Superior temporal gyrus (tissue), 1 donor: ENCODE measurements at regions not wholly inside any gene's neighbourhood (a gene's known extent, or its start where the extent isn't known, plus 50 kb on each side); places are given as distances from the start of the nearest gene placed in this dataset.
"Not testable (repeated sequence)": the region's sequence is repeated elsewhere in the genome, so short reads cannot be mapped to it uniquely, and the experiment has no call there.

Experiments
- DNase-seq: peaks from one replicate; pipeline ENCODE4 v3.0.0-alpha.2; 2016; ENCODE audit errors: extremely low spot score

- no peak for DNase-seq
Observed at GRCh38 chr6:11409371-11409770, 128.2 kb upstream of the TMEM170B start.

GRCh38 chr6:11407414-11407813 is 130.1 kb upstream of the TMEM170B start:
- DNase-seq: no peak

GRCh38 chr6:11404838-11405237 is 132.7 kb upstream of the TMEM170B start:
- no peak for DNase-seq

GRCh38 chr6:11404081-11404480 is 133.5 kb upstream of the TMEM170B start:
- no peak for DNase-seq

GRCh38 chr6:11403035-11403601 is 134.4 kb upstream of the TMEM170B start:
- DNase-seq: no peak

- DNase-seq: not testable (repeated sequence)
Observed at GRCh38 chr6:11402581-11402980, 135.0 kb upstream of the TMEM170B start.

- not testable (repeated sequence) for DNase-seq
Observed at GRCh38 chr6:11401954-11402353, 135.6 kb upstream of the TMEM170B start.

- no peak for DNase-seq
Observed at GRCh38 chr6:11398451-11399326, 138.9 kb upstream of the TMEM170B start.

GRCh38 chr6:11397622-11398450 is 139.7 kb upstream of the TMEM170B start:
- DNase-seq: no peak

- DNase-seq: no peak
Observed at GRCh38 chr6:11396860-11397259, 140.7 kb upstream of the TMEM170B start.

GRCh38 chr6:11393713-11394627 is 143.6 kb upstream of the TMEM170B start:
- DNase-seq: no peak

- no peak for DNase-seq
Observed at GRCh38 chr6:11392778-11393507, 144.6 kb upstream of the TMEM170B start.

- no peak for DNase-seq
Observed at GRCh38 chr6:11391934-11392777, 145.4 kb upstream of the TMEM170B start.

- DNase-seq: no peak
Observed at GRCh38 chr6:11389977-11390376, 147.6 kb upstream of the TMEM170B start.

- DNase-seq: no peak
Observed at GRCh38 chr6:11388983-11389944, 148.3 kb upstream of the TMEM170B start.

- no peak for DNase-seq
Observed at GRCh38 chr6:11387707-11388430, 149.7 kb upstream of the TMEM170B start.

- DNase-seq: no peak
Observed at GRCh38 chr6:11386726-11387125, 150.8 kb upstream of the TMEM170B start.

- DNase-seq: no peak
Observed at GRCh38 chr6:11386323-11386722, 151.2 kb upstream of the TMEM170B start.
